C4-2B (cell line): ENCODE measurements at regions not wholly inside any gene's neighbourhood (a gene's known extent, or its start where the extent isn't known, plus 50 kb on each side); places are given as distances from the start of the nearest gene placed in this dataset.

Experiments used
- ZFX ChIP-seq: fragments of 450-650 bp; IDR thresholded peaks from 2 replicates; pipeline ENCODE4 v1.6.1; 2017
- TF ChIP-seq, protein P1 (sequence below): fragments of 450-650 bp; conservative IDR thresholded peaks from 2 replicates; pipeline ENCODE4 v1.5.1; 2017; ENCODE audit warnings: mild to moderate bottlenecking

DNA sequence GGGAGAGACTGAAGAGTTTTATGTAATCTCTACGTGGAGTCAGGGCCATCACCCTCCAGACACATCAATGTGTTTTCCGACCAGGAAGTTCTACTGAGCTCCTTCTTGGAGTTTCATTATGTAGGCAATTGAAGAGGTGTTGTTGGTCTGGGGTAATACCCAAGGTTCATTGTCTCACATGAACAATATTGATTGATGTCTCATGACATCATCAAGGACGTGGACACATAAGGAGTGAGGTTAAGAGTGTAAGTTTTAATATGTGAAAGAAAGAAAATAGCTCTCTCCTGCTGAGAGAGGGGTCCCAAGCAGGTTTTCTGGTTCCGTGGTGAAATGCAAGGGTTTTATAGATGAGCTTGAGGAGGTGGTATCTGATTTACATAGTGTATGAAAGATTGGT, 280.7 kb upstream of the MIR17HG start:
- TF ChIP-seq, protein P1, sequence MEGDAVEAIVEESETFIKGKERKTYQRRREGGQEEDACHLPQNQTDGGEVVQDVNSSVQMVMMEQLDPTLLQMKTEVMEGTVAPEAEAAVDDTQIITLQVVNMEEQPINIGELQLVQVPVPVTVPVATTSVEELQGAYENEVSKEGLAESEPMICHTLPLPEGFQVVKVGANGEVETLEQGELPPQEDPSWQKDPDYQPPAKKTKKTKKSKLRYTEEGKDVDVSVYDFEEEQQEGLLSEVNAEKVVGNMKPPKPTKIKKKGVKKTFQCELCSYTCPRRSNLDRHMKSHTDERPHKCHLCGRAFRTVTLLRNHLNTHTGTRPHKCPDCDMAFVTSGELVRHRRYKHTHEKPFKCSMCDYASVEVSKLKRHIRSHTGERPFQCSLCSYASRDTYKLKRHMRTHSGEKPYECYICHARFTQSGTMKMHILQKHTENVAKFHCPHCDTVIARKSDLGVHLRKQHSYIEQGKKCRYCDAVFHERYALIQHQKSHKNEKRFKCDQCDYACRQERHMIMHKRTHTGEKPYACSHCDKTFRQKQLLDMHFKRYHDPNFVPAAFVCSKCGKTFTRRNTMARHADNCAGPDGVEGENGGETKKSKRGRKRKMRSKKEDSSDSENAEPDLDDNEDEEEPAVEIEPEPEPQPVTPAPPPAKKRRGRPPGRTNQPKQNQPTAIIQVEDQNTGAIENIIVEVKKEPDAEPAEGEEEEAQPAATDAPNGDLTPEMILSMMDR: no peak
- TF ChIP-seq ZFX: no peak
